ENCODE measurements at regions not wholly inside any gene's neighbourhood (a gene's known extent, or its start where the extent isn't known, plus 50 kb on each side); places are given as distances from the start of the nearest gene placed in this dataset.

DNA sequence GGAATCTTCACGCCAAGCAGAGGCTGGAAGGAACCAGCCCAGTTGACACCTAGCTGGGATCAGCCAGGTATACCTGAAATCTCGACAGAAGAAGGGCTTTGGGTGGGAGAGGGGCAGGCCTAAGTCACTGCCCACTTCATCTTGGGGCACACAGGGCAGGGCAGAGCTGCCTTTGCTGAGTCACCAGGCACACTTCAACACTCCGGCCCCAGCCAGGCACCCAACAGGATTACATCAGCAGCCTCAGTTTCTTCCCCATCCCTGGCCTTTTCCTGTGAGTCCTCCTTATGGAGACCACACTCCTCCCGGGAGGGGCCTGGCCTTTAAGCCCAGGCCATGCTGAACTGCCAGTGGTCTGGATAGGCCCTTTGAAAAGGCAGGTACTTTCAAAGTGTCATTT, 201.7 kb upstream of the HS6ST1 start:
- H3K4me3 ChIP-seq (replicated peaks; ENCODE audit: low read depth, low read length) = no peak overlapping the region
- no peak for DNase-seq (ENCODE audit: low read depth)
- TF ChIP-seq, protein P1, sequence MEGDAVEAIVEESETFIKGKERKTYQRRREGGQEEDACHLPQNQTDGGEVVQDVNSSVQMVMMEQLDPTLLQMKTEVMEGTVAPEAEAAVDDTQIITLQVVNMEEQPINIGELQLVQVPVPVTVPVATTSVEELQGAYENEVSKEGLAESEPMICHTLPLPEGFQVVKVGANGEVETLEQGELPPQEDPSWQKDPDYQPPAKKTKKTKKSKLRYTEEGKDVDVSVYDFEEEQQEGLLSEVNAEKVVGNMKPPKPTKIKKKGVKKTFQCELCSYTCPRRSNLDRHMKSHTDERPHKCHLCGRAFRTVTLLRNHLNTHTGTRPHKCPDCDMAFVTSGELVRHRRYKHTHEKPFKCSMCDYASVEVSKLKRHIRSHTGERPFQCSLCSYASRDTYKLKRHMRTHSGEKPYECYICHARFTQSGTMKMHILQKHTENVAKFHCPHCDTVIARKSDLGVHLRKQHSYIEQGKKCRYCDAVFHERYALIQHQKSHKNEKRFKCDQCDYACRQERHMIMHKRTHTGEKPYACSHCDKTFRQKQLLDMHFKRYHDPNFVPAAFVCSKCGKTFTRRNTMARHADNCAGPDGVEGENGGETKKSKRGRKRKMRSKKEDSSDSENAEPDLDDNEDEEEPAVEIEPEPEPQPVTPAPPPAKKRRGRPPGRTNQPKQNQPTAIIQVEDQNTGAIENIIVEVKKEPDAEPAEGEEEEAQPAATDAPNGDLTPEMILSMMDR (IDR thresholded peaks at IDR 0.05; ENCODE audit: low read length, missing control alignments) = no peak

DNA sequence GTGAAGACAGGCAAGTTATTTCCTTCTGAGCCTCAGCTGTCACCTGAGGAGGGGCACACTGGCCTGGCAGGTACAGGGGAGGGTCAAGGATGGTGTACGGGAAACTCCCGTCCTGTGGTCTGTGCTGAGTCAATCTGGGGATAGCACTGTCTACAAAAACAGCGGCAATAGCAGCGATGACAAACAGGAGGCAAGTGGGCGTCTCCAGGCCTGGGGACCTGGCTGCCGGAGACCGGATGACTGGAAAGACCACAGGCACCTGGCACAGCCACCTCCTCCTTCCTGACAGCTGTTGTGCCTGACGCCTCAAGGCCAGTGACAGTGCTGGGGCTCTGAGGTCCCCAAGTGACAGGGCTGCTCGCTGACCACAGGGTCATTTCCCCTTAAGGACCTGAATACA, 202.1 kb upstream of the HS6ST1 start:
- H3K4me3 ChIP-seq (replicated peaks; ENCODE audit: low read depth, low read length) = no peak overlapping the region
- no peak for DNase-seq (ENCODE audit: low read depth)
- TF ChIP-seq, protein P1 (IDR thresholded peaks at IDR 0.05; ENCODE audit: low read length, missing control alignments) = no peak

DNA sequence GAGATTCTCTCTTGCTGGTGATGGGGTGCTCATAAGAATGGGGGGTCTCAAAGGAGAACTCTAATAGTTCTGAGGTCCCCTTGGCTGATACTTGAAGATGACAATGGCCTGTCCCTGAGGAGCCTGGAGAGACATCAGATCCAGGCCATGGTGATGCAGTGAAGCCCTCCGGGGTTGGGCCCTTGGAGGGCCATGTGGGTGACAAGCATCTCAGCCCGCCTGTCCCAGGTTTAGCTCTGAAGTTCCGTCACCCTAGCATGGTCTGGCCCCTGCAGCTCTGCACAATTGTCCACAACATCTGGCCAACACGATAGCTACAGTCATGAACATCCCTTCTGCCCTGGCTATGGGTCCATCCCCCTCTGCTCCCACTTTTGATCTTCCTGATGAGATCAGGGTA, 202.8 kb upstream of the HS6ST1 start:
- H3K4me3 ChIP-seq (replicated peaks; ENCODE audit: low read depth, low read length) = no peak overlapping the region
- DNase-seq (ENCODE audit: low read depth) = no peak
- TF ChIP-seq, protein P1 (IDR thresholded peaks at IDR 0.05; ENCODE audit: low read length, missing control alignments) = no peak

DNA sequence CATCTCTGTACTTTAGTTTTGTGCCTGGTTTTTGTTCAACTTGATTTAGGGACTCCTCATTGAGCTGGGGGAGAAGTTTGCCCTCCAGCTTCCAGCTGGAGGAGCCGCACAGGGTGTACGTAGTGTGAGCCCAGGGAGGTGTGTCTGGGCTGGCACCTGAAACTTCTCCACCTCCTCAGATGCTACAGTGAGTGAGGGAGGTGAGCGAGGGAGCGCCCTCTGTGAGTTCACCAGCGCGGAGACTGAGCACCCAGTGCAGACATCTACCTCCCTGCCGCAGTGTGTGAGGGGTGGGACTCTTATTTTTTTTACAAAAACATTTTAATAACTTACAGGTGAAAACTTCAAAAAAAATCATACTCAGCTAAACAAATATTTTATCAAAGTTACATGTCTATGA, 204.2 kb upstream of the HS6ST1 start:
- DNase-seq (ENCODE audit: low read depth) = no peak
- TF ChIP-seq, protein P1 (IDR thresholded peaks at IDR 0.05; ENCODE audit: low read length, missing control alignments) = no peak
- no peak overlapping the region for H3K4me3 ChIP-seq (replicated peaks; ENCODE audit: low read depth, low read length)

DNA sequence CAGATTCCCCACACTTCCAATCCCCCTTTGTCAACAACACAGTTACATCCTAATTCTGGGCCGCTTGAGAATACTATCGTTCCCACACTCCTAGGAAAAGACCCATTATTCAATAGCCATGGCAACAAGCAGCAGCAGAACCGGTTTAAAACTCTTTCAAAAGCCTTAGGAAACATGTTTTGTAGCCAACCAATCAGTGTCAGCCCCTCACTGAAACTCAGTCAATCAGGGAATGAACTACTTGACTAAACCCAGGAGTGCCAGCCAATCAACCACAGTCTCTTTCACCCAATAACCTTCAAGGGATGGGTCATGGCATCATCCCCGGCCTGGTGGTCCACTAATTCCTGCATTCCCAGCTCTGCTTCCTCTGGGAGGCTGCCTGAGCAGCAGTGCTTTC, 204.8 kb upstream of the HS6ST1 start:
- TF ChIP-seq, protein P1 (IDR thresholded peaks at IDR 0.05; ENCODE audit: low read length, missing control alignments) = no peak
- no peak overlapping the region for H3K4me3 ChIP-seq (replicated peaks; ENCODE audit: low read depth, low read length)
- no peak for DNase-seq (ENCODE audit: low read depth)

DNA sequence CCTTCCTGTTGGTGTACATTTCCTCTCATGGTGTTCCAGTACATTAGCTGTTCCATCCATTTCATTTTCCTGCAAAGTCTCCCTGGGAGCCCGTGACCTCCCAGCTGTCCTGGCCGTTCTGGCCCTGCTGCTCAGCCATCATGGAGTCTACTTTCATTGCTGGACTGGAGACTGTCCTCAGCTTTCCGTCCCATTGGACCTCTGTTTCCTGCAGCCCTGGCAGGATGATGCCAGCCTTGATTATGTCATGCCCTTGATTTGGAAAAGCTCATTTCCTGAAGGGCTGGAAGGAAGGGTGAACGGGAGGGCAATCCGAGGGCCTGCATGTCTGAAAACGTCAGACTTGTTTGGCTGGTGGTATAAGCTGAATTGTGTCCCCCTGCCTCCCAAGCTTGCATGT, 205.5 kb upstream of the HS6ST1 start:
- H3K4me3 ChIP-seq (replicated peaks; ENCODE audit: low read depth, low read length) = no peak overlapping the region
- DNase-seq (ENCODE audit: low read depth) = no peak
- TF ChIP-seq, protein P1 (IDR thresholded peaks at IDR 0.05; ENCODE audit: low read length, missing control alignments) = no peak

DNA sequence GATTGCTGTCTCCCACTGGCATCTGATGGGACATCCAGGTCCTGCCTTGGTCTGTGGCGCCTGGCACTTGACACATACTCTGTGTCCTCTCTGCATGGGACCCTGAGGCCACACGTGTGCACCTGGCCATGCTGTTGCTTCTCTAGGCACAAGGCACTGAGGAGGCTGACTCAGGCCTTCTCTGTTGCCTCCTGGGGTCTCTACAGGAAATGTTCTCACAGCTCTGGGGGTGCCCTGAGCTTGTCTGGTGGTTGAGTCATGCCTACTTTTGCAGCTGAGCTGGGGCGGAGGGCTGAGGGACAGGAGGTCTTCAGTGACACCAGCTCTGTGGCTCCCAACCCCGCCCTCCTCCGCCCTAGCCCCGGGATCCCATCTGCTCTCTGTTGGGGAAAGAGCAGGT, 207.0 kb upstream of the HS6ST1 start:
- H3K4me3 ChIP-seq (replicated peaks; ENCODE audit: low read depth, low read length) = no peak overlapping the region
- DNase-seq (ENCODE audit: low read depth) = no peak
- TF ChIP-seq, protein P1 (IDR thresholded peaks at IDR 0.05; ENCODE audit: low read length, missing control alignments) = no peak
